ENCODE measurements at regions not wholly inside any gene's neighbourhood (a gene's known extent, or its start where the extent isn't known, plus 50 kb on each side); places are given as distances from the start of the nearest gene placed in this dataset.
"Not testable (repeated sequence)": the region's sequence is repeated elsewhere in the genome, so short reads cannot be mapped to it uniquely, and the experiment has no call there.

DNA sequence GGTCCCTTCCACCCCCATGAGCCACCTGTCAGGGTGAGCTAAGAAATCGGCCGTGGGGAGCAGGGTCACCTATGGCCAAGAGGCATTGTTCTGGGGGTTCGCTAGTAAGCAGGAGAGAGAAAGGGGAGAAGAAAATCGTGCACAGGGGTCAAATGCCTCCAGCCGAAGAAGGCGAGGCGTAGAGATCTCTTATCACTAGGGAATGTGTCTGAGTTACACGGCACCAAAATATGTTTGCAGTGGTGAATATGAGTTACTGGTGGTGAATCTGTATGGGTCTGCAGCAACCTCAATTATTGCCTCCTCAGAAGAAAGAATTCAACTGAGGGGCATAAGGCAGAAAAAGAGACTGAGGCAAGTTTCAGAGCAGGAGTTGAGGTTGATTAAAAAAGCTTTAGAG, 54.2 kb upstream of the RABGAP1L start:
- DNase-seq (ENCODE audit: missing footprints) = no peak
- intact Hi-C loops (cut with DNase I) = no loop called here
- no peak for ATAC-seq

DNA sequence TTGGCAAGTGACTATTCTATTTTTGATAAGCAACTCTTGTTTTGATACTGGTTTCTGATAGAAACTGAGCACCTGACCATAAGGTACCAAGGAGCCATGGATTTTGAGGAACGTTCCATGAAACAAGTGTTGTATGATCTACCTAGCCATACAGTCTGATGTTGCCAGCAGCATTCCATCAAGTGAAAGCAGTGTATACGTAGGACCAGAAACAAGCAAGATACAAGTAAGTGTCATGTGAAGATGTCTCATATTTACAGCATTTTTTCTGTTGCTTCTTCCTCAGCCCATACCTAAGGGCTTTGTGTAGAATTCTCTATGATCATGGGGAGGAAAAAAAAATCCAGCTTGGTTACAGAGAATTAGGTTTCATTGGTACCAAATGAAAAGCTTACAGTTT, 55.6 kb upstream of the RABGAP1L start:
- ATAC-seq (no peak), DNase-seq (ENCODE audit: missing footprints) (no peak)
- intact Hi-C loops (cut with DNase I) = no loop called here

DNA sequence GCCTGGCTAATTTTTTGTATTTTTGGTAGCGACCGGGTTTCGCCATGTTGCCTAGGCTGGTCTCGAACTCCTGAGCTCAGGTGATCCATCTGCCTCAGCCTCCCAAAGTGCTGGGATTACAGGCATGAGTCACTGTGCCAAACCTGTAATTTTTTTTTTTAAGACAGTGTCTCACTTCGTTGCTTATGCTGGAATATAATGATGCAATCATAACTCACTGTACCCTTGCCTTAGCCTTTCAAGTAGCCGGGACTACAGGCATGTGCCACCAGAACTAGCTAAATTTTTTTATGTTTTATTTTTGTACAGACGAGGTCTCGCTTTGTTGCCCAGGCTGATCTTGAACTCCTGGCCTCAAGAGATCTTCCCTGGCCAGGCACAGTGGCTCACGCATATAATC, 57.3 kb upstream of the RABGAP1L start:
- ATAC-seq; DNase-seq (ENCODE audit: missing footprints); intact Hi-C loops (cut with DNase I): not testable (repeated sequence)

DNA sequence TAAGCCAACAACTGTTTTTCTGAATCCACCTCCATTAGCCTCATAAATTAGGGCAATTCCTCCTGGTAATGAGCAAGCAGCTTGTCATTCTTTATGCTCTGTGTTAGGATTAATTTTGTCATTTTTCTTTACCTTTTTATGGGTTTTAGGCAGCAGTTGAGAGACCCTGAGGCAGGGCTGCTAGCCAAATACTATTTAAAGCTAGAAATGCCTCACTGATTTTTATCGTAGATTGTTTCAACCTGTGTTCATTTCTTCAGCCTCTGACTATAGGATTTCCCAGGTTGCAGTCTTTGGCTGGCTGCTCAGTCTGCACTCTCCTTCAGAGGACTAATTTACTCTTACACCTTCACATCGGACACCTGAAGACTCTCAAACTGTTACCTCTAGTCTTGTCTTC, 61.9 kb upstream of the RABGAP1L start:
- intact Hi-C loops (cut with DNase I) = loop anchor here (5.0 kb wide), 1 partner anchor 120 kb away; no protein-coding TSS in a partner anchor
- DNase-seq (ENCODE audit: missing footprints) (no peak), ATAC-seq (no peak)

DNA sequence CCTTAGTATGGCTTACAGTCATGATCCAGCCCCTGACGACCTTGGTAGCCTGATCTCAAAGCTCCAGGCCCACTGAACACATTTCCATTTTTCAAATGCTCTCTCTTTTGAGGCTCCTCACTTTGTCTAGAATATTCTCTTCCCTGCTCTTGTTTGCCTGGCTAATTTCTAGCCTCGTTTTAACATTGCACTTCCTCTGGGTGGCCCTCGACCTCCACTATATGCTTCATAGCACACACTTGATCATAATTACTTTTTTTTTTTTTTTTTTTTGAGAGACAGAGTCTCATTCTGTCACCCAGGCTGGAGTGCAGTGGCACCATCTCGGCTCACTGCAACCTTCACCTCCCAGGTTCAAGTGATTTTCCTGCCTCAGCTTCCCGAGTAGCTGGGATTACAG, 65.5 kb upstream of the RABGAP1L start:
- ATAC-seq; intact Hi-C loops (cut with DNase I); DNase-seq (ENCODE audit: missing footprints): not testable (repeated sequence)

DNA sequence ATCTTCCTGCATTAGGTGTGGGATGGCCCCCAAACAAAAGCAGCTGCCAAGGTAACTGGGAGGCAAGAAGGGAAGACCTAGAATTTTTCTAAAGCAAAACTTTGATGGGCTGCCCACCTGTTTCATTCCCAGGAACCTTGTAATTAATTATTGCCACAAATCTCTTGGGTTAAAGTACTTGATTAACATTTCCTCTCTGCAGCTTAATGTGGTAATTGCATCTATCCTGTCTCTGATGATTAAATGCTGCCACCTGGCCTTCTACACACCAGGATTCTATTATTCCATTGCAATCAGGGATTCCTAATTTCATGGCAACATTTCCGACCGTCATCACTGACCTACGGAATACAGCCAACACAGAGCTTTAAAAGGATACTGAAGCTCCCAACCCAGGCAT, 68.3 kb upstream of the RC3H1 start:
- ATAC-seq (no peak), DNase-seq (ENCODE audit: missing footprints) (no peak)
- intact Hi-C loops (cut with DNase I) = no loop called here

DNA sequence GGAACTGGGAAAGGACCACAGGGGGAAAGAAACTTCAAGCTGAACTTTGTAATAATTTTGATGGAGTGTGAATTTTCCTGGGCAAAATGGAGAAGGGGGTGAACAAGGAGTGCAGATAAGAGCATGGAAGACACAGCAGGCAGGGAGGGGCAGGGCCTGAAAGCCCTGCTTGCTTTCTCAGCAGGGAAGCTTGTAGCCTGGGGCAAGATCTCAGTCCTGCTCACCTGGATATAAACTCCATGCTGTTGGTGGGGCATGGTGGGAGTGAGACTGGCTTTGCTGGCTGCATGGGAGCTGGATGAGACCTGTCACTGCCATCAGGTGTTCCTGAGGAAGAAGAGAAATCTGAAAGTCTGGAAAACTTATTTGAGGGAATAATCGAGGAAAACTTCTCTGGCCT, 58.7 kb upstream of the RC3H1 start:
- DNase-seq (ENCODE audit: missing footprints) = no peak
- no peak for ATAC-seq
- intact Hi-C loops (cut with DNase I) = no loop called here

DNA sequence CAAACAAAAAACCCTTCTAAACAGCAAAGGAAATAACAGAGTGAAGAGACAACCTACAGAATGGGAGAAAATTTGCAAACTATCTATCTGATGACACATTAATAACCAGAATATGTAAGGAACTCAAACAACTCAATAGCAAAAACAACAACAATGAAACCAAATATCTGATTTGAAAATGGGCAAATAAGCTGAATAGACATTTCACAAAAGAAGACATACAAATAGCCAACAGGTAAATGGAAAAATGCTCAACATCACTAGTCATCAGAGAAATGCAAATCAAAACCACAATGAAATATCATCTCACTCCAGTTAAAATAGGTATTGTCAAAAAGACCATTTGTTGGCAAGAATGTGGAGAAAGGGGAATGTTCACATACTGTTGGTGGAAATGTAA, 57.6 kb upstream of the RC3H1 start:
- intact Hi-C loops (cut with DNase I) = loop anchor here (10.0 kb wide), 2 partner anchors 105 to 205 kb away; no protein-coding TSS in a partner anchor
- DNase-seq (ENCODE audit: missing footprints) (no peak), ATAC-seq (no peak)

DNA sequence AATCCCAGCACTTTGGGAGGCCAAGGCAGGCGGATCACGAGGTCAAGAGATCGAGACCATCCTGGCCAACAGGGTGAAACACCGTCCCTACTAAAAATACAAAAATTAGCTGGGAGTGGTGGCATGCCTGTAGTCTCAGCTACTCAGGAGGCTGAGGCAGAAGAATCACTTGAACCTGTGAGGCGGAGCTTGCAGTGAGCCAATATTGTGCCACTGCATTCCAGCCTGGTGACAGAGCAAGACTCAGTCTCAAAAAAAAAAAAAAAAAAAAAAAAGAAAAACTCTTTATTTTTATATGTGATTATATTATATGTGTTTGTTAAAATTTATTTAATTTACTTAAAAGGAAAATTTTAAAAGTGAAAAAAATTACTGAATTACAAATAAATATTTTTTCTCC, 56.8 kb upstream of the RC3H1 start:
- ATAC-seq; DNase-seq (ENCODE audit: missing footprints): not testable (repeated sequence)
- intact Hi-C loops (cut with DNase I) = loop anchor here (10.0 kb wide), 2 partner anchors 104 to 204 kb away; no protein-coding TSS in a partner anchor

DNA sequence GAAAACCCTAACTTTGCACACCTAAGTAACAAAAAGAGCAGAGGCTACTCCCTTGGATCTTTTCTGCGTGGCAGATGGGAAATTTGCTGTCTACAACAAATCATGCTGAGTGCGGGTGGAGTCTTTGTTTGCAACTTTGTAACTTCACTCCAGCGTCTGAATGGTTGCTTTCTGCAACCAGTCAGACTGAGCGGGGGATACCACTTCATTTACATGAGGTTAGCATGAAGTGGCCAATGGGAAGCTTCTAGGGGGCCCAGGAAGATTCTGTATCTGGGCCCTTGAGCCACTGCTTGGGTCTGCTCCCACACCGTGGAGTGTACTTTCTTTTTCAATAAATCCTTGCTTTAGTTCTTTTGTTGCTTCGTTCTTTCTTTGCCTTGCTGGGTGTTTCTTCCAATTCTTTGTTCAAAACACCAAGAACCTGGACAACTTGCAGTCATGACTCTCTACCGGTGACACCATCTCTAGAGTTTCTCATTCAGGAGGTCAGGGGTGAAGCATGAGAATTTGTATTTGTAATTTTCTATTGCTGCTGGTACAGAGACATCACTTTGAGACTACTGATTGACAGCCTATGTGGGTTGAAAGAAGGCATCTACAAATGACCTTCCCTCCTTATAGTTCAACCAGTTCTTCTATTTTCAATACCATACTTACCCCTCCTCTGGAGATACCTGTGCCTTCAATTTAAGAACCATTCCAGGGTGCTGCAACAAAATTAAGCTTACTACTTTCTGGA, 55.8 kb upstream of the RC3H1 start:
- no peak for ATAC-seq
- DNase-seq (ENCODE audit: missing footprints) = no peak
- intact Hi-C loops (cut with DNase I) = loop anchor here (10.0 kb wide), 2 partner anchors 103 to 203 kb away; no protein-coding TSS in a partner anchor

DNA sequence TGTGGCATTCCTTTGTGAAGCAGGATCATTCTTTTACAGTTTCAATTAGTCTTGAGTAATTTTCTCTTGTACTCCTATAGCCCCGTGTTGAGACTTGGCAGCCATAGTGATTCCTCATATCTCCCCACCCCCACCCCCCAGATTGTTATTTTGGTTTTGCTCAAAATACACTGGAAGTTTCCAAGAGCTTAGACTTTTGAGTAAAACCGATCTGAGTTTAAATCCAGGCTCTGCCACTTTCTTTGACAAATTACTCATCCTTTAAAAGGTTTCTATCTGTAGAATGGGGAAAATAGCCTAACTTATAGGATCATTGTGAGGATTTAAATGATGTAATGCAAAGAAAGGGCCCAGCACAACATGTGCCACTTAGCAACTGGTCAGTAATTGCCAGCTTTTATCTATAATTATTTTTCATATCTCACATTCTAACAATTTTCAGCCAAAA, 53.1 kb upstream of the RC3H1 start:
- ATAC-seq (no peak), DNase-seq (ENCODE audit: missing footprints) (no peak)
- intact Hi-C loops (cut with DNase I) = loop anchor here (10.0 kb wide), 2 partner anchors 100 to 200 kb away; no protein-coding TSS in a partner anchor

DNA sequence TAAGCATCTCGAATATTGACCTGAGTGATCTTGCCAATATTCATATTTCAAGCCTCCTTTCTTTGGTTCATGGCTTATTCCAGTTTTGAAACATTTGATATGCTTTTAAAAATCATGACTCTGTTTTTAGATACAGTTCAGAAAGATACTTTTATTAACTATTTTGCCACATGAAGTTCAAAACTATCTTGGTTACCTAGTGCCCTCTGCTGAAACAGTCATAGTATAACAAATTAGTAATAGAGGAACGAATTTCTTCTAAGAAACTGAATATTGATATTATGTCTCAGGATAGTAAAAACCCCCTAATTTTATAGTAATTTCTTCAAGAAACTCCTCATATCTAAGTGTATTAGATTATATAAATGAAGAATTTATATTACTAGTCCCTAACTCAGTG, 52.6 kb upstream of the RC3H1 start:
- DNase-seq (ENCODE audit: missing footprints) (no peak), ATAC-seq (no peak)
- intact Hi-C loops (cut with DNase I) = loop anchor here (10.0 kb wide), 2 partner anchors 100 to 200 kb away; no protein-coding TSS in a partner anchor

DNA sequence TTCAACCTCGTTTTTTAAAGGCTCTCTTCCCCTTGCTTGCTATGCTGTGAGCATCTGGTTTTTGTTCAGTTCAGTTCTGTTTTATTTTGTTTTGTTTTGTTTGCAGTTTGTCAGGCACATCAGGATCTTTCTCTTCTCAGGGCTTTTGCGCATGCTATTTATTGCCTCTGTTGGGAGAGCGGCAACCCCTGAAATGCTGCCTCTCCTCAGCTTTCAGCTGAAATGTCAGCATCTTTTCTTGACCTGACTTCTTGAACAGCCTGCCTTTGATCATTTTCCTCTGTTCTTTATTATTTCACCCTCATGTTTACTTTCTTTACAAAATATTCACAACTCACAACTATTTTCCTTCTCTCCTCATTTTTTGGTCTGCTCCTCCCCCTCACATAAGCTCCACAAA, 50.4 kb upstream of the RC3H1 start:
- ATAC-seq (no peak), DNase-seq (ENCODE audit: missing footprints) (no peak)
- intact Hi-C loops (cut with DNase I) = loop anchor here (10.0 kb wide), 2 partner anchors 98 to 198 kb away; no protein-coding TSS in a partner anchor

Data from Right ventricle myocardium inferior (tissue), 1 donor.